ENCODE measurements at regions not wholly inside any gene's neighbourhood (a gene's known extent, or its start where the extent isn't known, plus 50 kb on each side); places are given as distances from the start of the nearest gene placed in this dataset.

DNA sequence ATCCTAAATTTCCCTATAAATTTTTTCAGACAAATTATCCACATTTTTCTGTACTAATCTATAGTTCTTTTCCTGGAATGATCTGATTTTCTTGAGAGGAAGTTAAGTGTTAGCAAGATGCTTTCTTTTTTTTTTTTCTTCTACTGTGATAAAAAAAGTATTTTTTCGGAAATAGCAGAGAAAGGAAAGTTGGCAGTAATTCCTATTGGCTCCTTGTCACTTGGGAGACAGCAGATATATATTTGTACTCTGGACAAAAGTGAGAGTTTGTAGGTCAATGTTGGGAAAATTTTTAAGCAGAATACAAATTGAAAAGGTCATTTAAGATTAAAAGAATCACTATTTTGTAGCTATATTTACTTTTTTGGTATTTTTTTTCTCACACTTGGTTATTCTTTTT lies 635.7 kb upstream of the NRXN1 start:
- Mint-ChIP-seq H3K9me3 (peaks cover 12% of the 10 kb centered on the region), H3K27ac (no peak overlapping the region), H3K4me3 (no peak overlapping the region), H3K36me3 (ENCODE audit: low read depth) (peaks cover 10% of the 10 kb centered on the region; the same call in 2 of the 3 replicates), H3K4me1 (peaks cover 5% of the 10 kb centered on the region; the same call in 2 of the 3 replicates), H3K27me3 (ENCODE audit: insufficient read depth, low read depth, poor library complexity) (no peaks in the 10 kb centered on the region)
- Histone ChIP-seq H3K27me3 (ENCODE audit: insufficient read depth) (no peaks in the 10 kb centered on the region), H3K27ac (ENCODE audit: low read depth) (no peak overlapping the region), H2AFZ (no peak overlapping the region), H3F3A (replicated peaks; ENCODE audit: low read depth) (no peaks in the 10 kb centered on the region), H3K4me3 (no peak overlapping the region), H3K36me3 (ENCODE audit: insufficient read depth) (no peaks in the 10 kb centered on the region), H4K20me1 (replicated peaks; ENCODE audit: insufficient read depth) (no peaks in the 10 kb centered on the region), H3K4me1 (ENCODE audit: insufficient read depth) (peaks cover 13% of the 10 kb centered on the region), H3K4me2 (no peak overlapping the region), H3K9me2 (ENCODE audit: insufficient read depth) (no peaks in the 10 kb centered on the region), H3K79me2 (replicated peaks; ENCODE audit: insufficient read depth) (no peaks in the 10 kb centered on the region)
- no peak for DNase-seq (ENCODE audit: low spot score)
- ATAC-seq, result no peak
- no peak for TF ChIP-seq CREB1 (CRISPR knock-in tag; IDR thresholded peaks at IDR 0.05; ENCODE audit: low read depth)
- TF ChIP-seq JUNB (IDR thresholded peaks at IDR 0.05; ENCODE audit: unreplicated experiment), result no peak
- no peak for TF ChIP-seq STAT1 (IDR thresholded peaks at IDR 0.05; ENCODE audit: unreplicated experiment)
- no peak for TF ChIP-seq ZNF331 (CRISPR knock-in tag; IDR thresholded peaks at IDR 0.05; ENCODE audit: low read depth)
- TF ChIP-seq NANOG (IDR thresholded peaks at IDR 0.05; ENCODE audit: borderline replicate concordance), result no peak
- TF ChIP-seq, protein P1, sequence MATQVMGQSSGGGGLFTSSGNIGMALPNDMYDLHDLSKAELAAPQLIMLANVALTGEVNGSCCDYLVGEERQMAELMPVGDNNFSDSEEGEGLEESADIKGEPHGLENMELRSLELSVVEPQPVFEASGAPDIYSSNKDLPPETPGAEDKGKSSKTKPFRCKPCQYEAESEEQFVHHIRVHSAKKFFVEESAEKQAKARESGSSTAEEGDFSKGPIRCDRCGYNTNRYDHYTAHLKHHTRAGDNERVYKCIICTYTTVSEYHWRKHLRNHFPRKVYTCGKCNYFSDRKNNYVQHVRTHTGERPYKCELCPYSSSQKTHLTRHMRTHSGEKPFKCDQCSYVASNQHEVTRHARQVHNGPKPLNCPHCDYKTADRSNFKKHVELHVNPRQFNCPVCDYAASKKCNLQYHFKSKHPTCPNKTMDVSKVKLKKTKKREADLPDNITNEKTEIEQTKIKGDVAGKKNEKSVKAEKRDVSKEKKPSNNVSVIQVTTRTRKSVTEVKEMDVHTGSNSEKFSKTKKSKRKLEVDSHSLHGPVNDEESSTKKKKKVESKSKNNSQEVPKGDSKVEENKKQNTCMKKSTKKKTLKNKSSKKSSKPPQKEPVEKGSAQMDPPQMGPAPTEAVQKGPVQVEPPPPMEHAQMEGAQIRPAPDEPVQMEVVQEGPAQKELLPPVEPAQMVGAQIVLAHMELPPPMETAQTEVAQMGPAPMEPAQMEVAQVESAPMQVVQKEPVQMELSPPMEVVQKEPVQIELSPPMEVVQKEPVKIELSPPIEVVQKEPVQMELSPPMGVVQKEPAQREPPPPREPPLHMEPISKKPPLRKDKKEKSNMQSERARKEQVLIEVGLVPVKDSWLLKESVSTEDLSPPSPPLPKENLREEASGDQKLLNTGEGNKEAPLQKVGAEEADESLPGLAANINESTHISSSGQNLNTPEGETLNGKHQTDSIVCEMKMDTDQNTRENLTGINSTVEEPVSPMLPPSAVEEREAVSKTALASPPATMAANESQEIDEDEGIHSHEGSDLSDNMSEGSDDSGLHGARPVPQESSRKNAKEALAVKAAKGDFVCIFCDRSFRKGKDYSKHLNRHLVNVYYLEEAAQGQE (IDR thresholded peaks at IDR 0.05; ENCODE audit: unreplicated experiment), result no peak
- TF ChIP-seq, protein P2, sequence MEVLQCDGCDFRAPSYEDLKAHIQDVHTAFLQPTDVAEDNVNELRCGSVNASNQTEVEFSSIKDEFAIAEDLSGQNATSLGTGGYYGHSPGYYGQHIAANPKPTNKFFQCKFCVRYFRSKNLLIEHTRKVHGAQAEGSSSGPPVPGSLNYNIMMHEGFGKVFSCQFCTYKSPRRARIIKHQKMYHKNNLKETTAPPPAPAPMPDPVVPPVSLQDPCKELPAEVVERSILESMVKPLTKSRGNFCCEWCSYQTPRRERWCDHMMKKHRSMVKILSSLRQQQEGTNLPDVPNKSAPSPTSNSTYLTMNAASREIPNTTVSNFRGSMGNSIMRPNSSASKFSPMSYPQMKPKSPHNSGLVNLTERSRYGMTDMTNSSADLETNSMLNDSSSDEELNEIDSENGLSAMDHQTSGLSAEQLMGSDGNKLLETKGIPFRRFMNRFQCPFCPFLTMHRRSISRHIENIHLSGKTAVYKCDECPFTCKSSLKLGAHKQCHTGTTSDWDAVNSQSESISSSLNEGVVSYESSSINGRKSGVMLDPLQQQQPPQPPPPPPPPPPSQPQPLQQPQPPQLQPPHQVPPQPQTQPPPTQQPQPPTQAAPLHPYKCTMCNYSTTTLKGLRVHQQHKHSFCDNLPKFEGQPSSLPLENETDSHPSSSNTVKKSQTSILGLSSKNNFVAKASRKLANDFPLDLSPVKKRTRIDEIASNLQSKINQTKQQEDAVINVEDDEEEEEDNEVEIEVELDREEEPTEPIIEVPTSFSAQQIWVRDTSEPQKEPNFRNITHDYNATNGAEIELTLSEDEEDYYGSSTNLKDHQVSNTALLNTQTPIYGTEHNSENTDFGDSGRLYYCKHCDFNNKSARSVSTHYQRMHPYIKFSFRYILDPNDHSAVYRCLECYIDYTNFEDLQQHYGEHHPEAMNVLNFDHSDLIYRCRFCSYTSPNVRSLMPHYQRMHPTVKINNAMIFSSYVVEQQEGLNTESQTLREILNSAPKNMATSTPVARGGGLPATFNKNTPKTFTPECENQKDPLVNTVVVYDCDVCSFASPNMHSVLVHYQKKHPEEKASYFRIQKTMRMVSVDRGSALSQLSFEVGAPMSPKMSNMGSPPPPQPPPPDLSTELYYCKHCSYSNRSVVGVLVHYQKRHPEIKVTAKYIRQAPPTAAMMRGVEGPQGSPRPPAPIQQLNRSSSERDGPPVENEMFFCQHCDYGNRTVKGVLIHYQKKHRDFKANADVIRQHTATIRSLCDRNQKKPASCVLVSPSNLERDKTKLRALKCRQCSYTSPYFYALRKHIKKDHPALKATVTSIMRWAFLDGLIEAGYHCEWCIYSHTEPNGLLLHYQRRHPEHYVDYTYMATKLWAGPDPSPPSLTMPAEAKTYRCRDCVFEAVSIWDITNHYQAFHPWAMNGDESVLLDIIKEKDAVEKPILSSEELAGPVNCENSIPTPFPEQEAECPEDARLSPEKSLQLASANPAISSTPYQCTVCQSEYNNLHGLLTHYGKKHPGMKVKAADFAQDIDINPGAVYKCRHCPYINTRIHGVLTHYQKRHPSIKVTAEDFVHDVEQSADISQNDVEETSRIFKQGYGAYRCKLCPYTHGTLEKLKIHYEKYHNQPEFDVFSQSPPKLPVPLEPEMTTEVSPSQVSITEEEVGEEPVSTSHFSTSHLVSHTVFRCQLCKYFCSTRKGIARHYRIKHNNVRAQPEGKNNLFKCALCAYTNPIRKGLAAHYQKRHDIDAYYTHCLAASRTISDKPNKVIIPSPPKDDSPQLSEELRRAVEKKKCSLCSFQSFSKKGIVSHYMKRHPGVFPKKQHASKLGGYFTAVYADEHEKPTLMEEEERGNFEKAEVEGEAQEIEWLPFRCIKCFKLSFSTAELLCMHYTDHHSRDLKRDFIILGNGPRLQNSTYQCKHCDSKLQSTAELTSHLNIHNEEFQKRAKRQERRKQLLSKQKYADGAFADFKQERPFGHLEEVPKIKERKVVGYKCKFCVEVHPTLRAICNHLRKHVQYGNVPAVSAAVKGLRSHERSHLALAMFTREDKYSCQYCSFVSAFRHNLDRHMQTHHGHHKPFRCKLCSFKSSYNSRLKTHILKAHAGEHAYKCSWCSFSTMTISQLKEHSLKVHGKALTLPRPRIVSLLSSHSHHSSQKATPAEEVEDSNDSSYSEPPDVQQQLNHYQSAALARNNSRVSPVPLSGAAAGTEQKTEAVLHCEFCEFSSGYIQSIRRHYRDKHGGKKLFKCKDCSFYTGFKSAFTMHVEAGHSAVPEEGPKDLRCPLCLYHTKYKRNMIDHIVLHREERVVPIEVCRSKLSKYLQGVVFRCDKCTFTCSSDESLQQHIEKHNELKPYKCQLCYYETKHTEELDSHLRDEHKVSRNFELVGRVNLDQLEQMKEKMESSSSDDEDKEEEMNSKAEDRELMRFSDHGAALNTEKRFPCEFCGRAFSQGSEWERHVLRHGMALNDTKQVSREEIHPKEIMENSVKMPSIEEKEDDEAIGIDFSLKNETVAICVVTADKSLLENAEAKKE (CRISPR knock-in tag; IDR thresholded peaks at IDR 0.05), result no peak
- TF ChIP-seq EZH2phosphoT487 (IDR thresholded peaks at IDR 0.05; ENCODE audit: unreplicated experiment), result no peak
- TF ChIP-seq ZNF114 (CRISPR knock-in tag; IDR thresholded peaks at IDR 0.05), result no peak
- TF ChIP-seq, protein P3, sequence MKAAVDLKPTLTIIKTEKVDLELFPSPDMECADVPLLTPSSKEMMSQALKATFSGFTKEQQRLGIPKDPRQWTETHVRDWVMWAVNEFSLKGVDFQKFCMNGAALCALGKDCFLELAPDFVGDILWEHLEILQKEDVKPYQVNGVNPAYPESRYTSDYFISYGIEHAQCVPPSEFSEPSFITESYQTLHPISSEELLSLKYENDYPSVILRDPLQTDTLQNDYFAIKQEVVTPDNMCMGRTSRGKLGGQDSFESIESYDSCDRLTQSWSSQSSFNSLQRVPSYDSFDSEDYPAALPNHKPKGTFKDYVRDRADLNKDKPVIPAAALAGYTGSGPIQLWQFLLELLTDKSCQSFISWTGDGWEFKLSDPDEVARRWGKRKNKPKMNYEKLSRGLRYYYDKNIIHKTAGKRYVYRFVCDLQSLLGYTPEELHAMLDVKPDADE (IDR thresholded peaks at IDR 0.05), result no peak
- TF ChIP-seq EZH2 (IDR thresholded peaks at IDR 0.05; ENCODE audit: low read depth, unreplicated experiment), result no peak
- TF ChIP-seq, protein P4, sequence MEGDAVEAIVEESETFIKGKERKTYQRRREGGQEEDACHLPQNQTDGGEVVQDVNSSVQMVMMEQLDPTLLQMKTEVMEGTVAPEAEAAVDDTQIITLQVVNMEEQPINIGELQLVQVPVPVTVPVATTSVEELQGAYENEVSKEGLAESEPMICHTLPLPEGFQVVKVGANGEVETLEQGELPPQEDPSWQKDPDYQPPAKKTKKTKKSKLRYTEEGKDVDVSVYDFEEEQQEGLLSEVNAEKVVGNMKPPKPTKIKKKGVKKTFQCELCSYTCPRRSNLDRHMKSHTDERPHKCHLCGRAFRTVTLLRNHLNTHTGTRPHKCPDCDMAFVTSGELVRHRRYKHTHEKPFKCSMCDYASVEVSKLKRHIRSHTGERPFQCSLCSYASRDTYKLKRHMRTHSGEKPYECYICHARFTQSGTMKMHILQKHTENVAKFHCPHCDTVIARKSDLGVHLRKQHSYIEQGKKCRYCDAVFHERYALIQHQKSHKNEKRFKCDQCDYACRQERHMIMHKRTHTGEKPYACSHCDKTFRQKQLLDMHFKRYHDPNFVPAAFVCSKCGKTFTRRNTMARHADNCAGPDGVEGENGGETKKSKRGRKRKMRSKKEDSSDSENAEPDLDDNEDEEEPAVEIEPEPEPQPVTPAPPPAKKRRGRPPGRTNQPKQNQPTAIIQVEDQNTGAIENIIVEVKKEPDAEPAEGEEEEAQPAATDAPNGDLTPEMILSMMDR (conservative IDR thresholded peaks at IDR 0.05; ENCODE audit: low read depth in 2 of 2), result no peak
- no peak for TF ChIP-seq POLR2AphosphoS5 (IDR thresholded peaks at IDR 0.05; ENCODE audit: low read depth)

All from GM23338 (cell line).